Fibroblast of lung (primary cell): ENCODE measurements at regions not wholly inside any gene's neighbourhood (a gene's known extent, or its start where the extent isn't known, plus 50 kb on each side); places are given as distances from the start of the nearest gene placed in this dataset.

ENCODE experiments used
- EZH2 ChIP-seq: IDR thresholded peaks from 2 replicates; pipeline ENCODE4 v1.5.1; 2012; ENCODE audit warnings: low read length, control low read depth, mild to moderate bottlenecking; ENCODE audit errors: missing control alignments
- TF ChIP-seq, protein P1 (sequence below), 2 donors: IDR thresholded peaks in 1 of 2; conservative IDR thresholded peaks in 1 of 2; 1 replicate in 1 of 2; 2 replicates in 1 of 2; pipeline ENCODE4 v1.5.1; 2011 to 2012; ENCODE audit warnings: low read length in 2 of 2, control low read depth in 1 of 2, inconsistent platforms in 1 of 2, low read depth in 1 of 2, mild to moderate bottlenecking in 1 of 2

DNA sequence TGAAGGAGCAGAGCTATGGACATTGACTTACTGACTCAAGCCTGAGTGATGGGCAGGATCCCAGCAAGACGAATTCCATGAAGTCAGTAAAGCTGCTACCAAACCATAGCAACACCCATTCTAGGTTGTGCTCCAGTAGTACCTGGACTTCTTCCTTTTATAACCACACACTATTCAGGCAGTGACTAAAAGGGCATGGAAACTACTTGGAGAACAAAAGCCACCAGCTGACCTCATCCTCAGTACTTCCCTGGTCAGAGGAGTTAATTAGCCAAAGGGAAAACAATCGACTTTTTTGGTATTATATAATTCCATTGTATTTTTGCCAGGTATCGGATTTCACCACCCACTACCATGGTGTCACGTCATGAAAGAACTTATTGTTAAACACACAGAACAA, 237.1 kb downstream of the TTC32 start:
- TF ChIP-seq, protein P1, sequence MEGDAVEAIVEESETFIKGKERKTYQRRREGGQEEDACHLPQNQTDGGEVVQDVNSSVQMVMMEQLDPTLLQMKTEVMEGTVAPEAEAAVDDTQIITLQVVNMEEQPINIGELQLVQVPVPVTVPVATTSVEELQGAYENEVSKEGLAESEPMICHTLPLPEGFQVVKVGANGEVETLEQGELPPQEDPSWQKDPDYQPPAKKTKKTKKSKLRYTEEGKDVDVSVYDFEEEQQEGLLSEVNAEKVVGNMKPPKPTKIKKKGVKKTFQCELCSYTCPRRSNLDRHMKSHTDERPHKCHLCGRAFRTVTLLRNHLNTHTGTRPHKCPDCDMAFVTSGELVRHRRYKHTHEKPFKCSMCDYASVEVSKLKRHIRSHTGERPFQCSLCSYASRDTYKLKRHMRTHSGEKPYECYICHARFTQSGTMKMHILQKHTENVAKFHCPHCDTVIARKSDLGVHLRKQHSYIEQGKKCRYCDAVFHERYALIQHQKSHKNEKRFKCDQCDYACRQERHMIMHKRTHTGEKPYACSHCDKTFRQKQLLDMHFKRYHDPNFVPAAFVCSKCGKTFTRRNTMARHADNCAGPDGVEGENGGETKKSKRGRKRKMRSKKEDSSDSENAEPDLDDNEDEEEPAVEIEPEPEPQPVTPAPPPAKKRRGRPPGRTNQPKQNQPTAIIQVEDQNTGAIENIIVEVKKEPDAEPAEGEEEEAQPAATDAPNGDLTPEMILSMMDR (conservative IDR thresholded peaks at IDR 0.05 in 1 of 2, IDR thresholded peaks at IDR 0.05 in 1 of 2; ENCODE audit: low read depth in 1 of 2, low read length in 2 of 2) = no peak
- TF ChIP-seq EZH2 = no peak
